Kidney (tissue), 13 donors: ENCODE measurements at regions not wholly inside any gene's neighbourhood (a gene's known extent, or its start where the extent isn't known, plus 50 kb on each side); places are given as distances from the start of the nearest gene placed in this dataset.

Experiments used
- DNase-seq, 5 donors: peaks; one replicate each; pipeline ENCODE4 v3.0.0-alpha.2; 2013 to 2020
- FAIRE-seq: peaks from 2 replicates; lab custom pipeline; 2012; peaks lifted over from hg19 to GRCh38; lab: Jason Lieb, UNC
- H3K27ac ChIP-seq, 2 donors: one replicate each; pipeline ENCODE4 v1.7.0; 2013; ENCODE audit warnings: low read depth in 2 of 2, low read length in 2 of 2, inconsistent platforms in 1 of 2
- H3K27me3 ChIP-seq: one replicate; pipeline ENCODE4 v1.7.1; 2013; ENCODE audit warnings: low read length, inconsistent platforms; ENCODE audit not compliant: control insufficient read depth, insufficient read depth
- H3K36me3 ChIP-seq, 3 donors: one replicate each; pipeline versions ENCODE4 v1.7.0 to v1.7.1; 2013; ENCODE audit warnings: low read length in 3 of 3, control low read depth in 1 of 3, inconsistent platforms in 1 of 3; ENCODE audit not compliant: insufficient read depth in 3 of 3, control insufficient read depth in 2 of 3
- H3K4me1 ChIP-seq, 3 donors: one replicate each; pipeline versions ENCODE4 v1.7.0 to v1.7.1; 2013; ENCODE audit warnings: low read length in 3 of 3, inconsistent platforms in 1 of 3, low read depth in 1 of 3; ENCODE audit not compliant: control insufficient read depth in 2 of 3, insufficient read depth in 2 of 3
- H3K4me3 ChIP-seq, 3 donors: one replicate each; pipeline versions ENCODE4 v1.7.0 to v1.8.1; 2013; ENCODE audit warnings: low read length in 3 of 3, control low read depth in 1 of 3, inconsistent platforms in 1 of 3
- H3K9ac ChIP-seq, 3 donors: one replicate each; pipeline versions ENCODE4 v1.7.0 to v1.7.1; 2013; ENCODE audit warnings: low read length in 3 of 3, control low read depth in 1 of 3, inconsistent platforms in 1 of 3
- H3K9me3 ChIP-seq, 3 donors: one replicate each; pipeline versions ENCODE4 v1.7.0 to v1.7.1; 2013; ENCODE audit warnings: low read length in 3 of 3, control low read depth in 1 of 3, inconsistent platforms in 1 of 3; ENCODE audit not compliant: control insufficient read depth in 2 of 3, insufficient read depth in 1 of 3
- intact Hi-C: fragments of 100-400 bp; cut with DNase I; formaldehyde crosslinking; loops from one replicate; pipeline ENCODE4 v1.11.1; 2022
- TF ChIP-seq, protein P1 (sequence below): IDR thresholded peaks from 3 replicates; pipeline ENCODE4 v1.5.1; 2012; ENCODE audit warnings: mild to moderate bottlenecking, moderate library complexity, borderline replicate concordance; ENCODE audit not compliant: insufficient read depth; ENCODE audit errors: extremely low read depth
- donor health status: control.
- donor health status: control.
- donor health status: control.
- donor health status: control.
- donor health status: control.
- donor health status: DM: yes; HTN: yes; CAD: no.
- donor health status: Normal renal cell carcinoma (clear cell type).

DNA sequence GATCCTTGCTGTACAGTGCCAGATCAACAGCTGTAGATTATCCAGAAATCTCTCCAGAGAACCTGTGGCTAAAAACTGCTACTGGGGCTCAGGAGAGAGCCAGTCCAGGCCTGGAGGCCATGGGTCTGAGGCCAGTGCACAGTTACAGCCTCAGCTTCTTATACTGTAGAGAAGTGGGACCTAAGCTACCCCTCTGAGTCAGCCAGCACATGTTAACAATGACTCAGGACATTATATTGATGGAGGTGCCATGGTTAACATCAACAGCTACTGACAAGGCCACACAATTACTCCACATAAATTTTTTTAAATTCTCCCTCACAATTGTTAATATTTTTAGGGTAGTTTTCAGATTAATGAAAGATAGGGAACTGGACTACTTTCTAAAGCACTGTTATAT is 138.5 kb downstream of the RBM26 start:
- TF ChIP-seq, protein P1, sequence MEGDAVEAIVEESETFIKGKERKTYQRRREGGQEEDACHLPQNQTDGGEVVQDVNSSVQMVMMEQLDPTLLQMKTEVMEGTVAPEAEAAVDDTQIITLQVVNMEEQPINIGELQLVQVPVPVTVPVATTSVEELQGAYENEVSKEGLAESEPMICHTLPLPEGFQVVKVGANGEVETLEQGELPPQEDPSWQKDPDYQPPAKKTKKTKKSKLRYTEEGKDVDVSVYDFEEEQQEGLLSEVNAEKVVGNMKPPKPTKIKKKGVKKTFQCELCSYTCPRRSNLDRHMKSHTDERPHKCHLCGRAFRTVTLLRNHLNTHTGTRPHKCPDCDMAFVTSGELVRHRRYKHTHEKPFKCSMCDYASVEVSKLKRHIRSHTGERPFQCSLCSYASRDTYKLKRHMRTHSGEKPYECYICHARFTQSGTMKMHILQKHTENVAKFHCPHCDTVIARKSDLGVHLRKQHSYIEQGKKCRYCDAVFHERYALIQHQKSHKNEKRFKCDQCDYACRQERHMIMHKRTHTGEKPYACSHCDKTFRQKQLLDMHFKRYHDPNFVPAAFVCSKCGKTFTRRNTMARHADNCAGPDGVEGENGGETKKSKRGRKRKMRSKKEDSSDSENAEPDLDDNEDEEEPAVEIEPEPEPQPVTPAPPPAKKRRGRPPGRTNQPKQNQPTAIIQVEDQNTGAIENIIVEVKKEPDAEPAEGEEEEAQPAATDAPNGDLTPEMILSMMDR, result no peak
- Histone ChIP-seq H3K4me1 (no peaks in the 10 kb centered on the region), H3K9ac (no peak overlapping the region), H3K4me3 (no peak overlapping the region), H3K9me3 (no peaks in the 10 kb centered on the region), H3K27ac (no peak overlapping the region), H3K27me3 (no peaks in the 10 kb centered on the region), H3K36me3 (no peaks in the 10 kb centered on the region)
- intact Hi-C loops, result no loop called here
- FAIRE-seq, result no peak
- DNase-seq, result no peak

DNA sequence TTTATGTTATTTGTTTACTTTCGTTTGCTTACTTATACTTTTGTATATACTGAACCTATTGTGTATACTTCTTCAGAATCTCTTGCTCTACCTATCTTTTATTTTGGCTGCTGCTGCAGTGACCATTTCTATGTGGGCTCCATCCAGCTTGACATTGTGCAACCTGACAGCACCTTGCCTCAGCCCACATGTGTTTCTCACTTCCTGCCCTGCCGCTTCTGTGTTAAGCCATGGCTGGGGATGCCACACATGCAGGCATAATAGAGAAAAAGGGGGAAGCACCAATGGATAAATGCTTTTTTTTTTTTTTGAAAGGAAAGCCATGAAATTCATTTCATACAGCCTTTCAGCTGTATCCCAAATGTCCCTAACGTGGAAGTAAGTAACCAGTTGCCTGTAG is 147.6 kb downstream of the RBM26 start:
- TF ChIP-seq, protein P1, result no peak
- no peak overlapping the region for H3K9ac ChIP-seq
- no peaks in the 10 kb centered on the region for H3K36me3 ChIP-seq
- FAIRE-seq (no peak), DNase-seq (no peak)
- H3K4me1 ChIP-seq, result no peaks in the 10 kb centered on the region
- H3K27me3 ChIP-seq, result no peaks in the 10 kb centered on the region
- no peak overlapping the region for H3K27ac ChIP-seq
- intact Hi-C loops, result no loop called here
- H3K4me3 ChIP-seq, result no peak overlapping the region
- no peaks in the 10 kb centered on the region for H3K9me3 ChIP-seq

DNA sequence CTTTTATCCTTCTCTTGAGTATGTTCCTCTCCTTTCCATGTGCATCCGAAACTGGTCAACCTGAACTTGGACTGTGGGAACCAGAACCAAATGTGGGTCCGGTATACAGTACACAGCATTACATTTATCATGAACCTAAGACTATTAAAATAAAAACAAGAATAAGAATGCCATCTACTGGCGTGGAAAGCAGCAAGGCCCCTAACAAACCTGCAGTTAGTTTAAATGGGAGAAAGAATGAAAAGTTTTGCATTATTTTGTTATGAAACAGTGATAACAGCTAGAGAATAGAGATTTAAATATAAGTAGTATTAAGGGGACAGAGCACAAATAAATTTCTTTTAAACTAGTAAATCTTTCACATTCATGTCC is 159.5 kb downstream of the RBM26 start:
- Histone ChIP-seq H3K27me3 (no peaks in the 10 kb centered on the region), H3K27ac (no peak overlapping the region), H3K9ac (no peak overlapping the region), H3K9me3 (no peaks in the 10 kb centered on the region), H3K4me1 (no peaks in the 10 kb centered on the region), H3K4me3 (no peak overlapping the region), H3K36me3 (no peaks in the 10 kb centered on the region)
- TF ChIP-seq, protein P1, result no peak
- FAIRE-seq, result no peak
- intact Hi-C loops, result no loop called here
- DNase-seq, result no peak

DNA sequence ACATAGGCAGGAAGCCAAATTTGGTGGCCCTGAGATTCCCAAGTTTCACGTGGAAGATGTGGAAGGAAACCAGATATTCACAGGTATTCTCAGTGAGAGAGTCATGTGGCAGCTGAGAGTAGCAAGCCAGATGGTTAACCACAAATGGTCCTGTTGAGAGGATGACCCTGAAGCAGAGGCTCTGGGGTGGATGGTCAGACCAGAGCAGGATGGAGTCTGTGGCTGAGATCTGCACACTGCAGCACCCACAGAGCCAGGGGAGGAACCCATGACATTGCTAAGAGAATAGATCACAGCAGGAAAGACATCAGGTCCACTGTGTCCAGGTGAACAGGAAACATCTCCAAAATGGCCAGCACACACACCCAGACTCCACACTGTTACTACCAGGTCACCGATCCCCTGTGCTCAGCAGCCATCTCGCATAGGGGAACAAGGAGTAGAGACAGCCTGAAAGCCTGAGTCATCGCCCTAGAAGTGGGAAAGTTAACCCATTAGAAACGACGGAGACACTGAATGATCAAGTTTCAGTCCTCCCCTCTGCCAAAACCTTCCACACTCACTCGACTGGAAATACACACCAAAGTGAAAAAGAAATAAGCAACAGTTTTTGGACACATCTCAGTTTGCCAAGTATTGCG is 160.0 kb downstream of the RBM26 start:
- TF ChIP-seq, protein P1, result no peak
- intact Hi-C loops, result no loop called here
- DNase-seq, result peak in 3 of 5 donors; percentile 21 to 71 (median 46)

More for the DNA sequence above, 160.0 kb downstream of the RBM26 start:
- Histone ChIP-seq H3K9ac (no peak overlapping the region), H3K4me3 (no peak overlapping the region), H3K36me3 (no peaks in the 10 kb centered on the region), H3K27me3 (no peaks in the 10 kb centered on the region), H3K4me1 (no peaks in the 10 kb centered on the region), H3K9me3 (no peaks in the 10 kb centered on the region), H3K27ac (no peak overlapping the region)
- no peak for FAIRE-seq
